Right atrium auricular region (tissue), 2 donors: ENCODE measurements at regions not wholly inside any gene's neighbourhood (a gene's known extent, or its start where the extent isn't known, plus 50 kb on each side); places are given as distances from the start of the nearest gene placed in this dataset.

Experiments
- DNase-seq: peaks from one replicate; pipeline ENCODE4 v3.0.0-alpha.2; 2019; ENCODE audit warnings: low spot score
- H3K27ac ChIP-seq, 2 donors: fragments of 200-600 bp; sonication (generic); 1 replicate in 1 of 2; 2 replicates in 1 of 2; pipeline ENCODE4 v1.5.1; 2016 to 2019
- H3K27me3 ChIP-seq, 2 donors: fragments of 200-600 bp; sonication (generic); one replicate each; pipeline versions ENCODE4 v1.5.1 to v1.6.0; 2017 to 2019
- H3K36me3 ChIP-seq: fragments of 200-600 bp; sonication (generic); one replicate; pipeline ENCODE4 v1.5.1; 2016
- H3K4me1 ChIP-seq, 2 donors: fragments of 200-600 bp; sonication (generic); one replicate each; pipeline versions ENCODE4 v1.5.1 to v1.6.0; 2017 to 2019
- H3K4me3 ChIP-seq, 2 donors: fragments of 200-600 bp; sonication (generic); 1 replicate in 1 of 2; 2 replicates in 1 of 2; pipeline ENCODE4 v1.5.1; 2017 to 2019; ENCODE audit warnings: mild to moderate bottlenecking in 1 of 2, moderate library complexity in 1 of 2
- H3K9me3 ChIP-seq, 2 donors: fragments of 200-600 bp; sonication (generic); one replicate each; pipeline ENCODE4 v1.5.1; 2019
- CTCF ChIP-seq, 2 donors: fragments of 200-600 bp; sonication (generic); IDR thresholded peaks; one replicate each; pipeline ENCODE4 v1.5.1; 2019; ENCODE audit warnings: antibody characterized with exemption in 2 of 2

- no peak for TF ChIP-seq CTCF (IDR thresholded peaks at IDR 0.05)
- no peak for DNase-seq
Measured at GRCh38 chr7:17554341-17555015, 256.0 kb downstream of the AHR start.

GRCh38 chr7:17556247-17556956 lies 257.9 kb downstream of the AHR start:
- Histone ChIP-seq H3K27ac (peak overlapping the region in 1 of 2 donors; percentile 24), H3K27me3 (no peaks in the 10 kb centered on the region), H3K4me1 (peaks cover 0 to 20% of the 10 kb centered on the region in 2 donors), H3K36me3 (no peaks in the 10 kb centered on the region), H3K4me3 (no peak overlapping the region), H3K9me3 (no peaks in the 10 kb centered on the region)
- DNase-seq: no peak
- TF ChIP-seq CTCF (IDR thresholded peaks at IDR 0.05): no peak

More at GRCh38 chr7:17554341-17555015, 256.0 kb downstream of the AHR start:
- Histone ChIP-seq H3K9me3 (no peaks in the 10 kb centered on the region), H3K4me3 (no peak overlapping the region), H3K36me3 (no peaks in the 10 kb centered on the region), H3K27me3 (no peaks in the 10 kb centered on the region), H3K4me1 (peaks cover 0 to 20% of the 10 kb centered on the region in 2 donors), H3K27ac (no peak overlapping the region)

- Histone ChIP-seq H3K27me3 (no peaks in the 10 kb centered on the region), H3K4me3 (no peak overlapping the region), H3K36me3 (no peaks in the 10 kb centered on the region), H3K27ac (no peak overlapping the region), H3K9me3 (no peaks in the 10 kb centered on the region), H3K4me1 (peaks cover 0 to 20% of the 10 kb centered on the region in 2 donors)
- TF ChIP-seq CTCF (IDR thresholded peaks at IDR 0.05): no peak
- no peak for DNase-seq
Measured at GRCh38 chr7:17557251-17557671, 258.8 kb downstream of the AHR start.

- H3K36me3 ChIP-seq: no peaks in the 10 kb centered on the region
- no peak overlapping the region for H3K4me3 ChIP-seq
- peaks cover 0 to 20% of the 10 kb centered on the region in 2 donors for H3K4me1 ChIP-seq
- no peaks in the 10 kb centered on the region for H3K9me3 ChIP-seq
- H3K27ac ChIP-seq: no peak overlapping the region
- DNase-seq: no peak
- no peak for TF ChIP-seq CTCF (IDR thresholded peaks at IDR 0.05)
- H3K27me3 ChIP-seq: no peaks in the 10 kb centered on the region
Measured at GRCh38 chr7:17558135-17558534, 259.7 kb downstream of the AHR start.

GRCh38 chr7:17558558-17559332 lies 260.3 kb downstream of the AHR start:
- H3K27ac ChIP-seq: no peak overlapping the region
- no peak for DNase-seq
- H3K27me3 ChIP-seq: no peaks in the 10 kb centered on the region
- no peaks in the 10 kb centered on the region for H3K9me3 ChIP-seq
- H3K4me3 ChIP-seq: no peak overlapping the region
- peaks cover 0 to 20% of the 10 kb centered on the region in 2 donors for H3K4me1 ChIP-seq
- TF ChIP-seq CTCF (IDR thresholded peaks at IDR 0.05): no peak
- H3K36me3 ChIP-seq: no peaks in the 10 kb centered on the region
